AG04450 (cell line): ENCODE measurements at regions not wholly inside any gene's neighbourhood (a gene's known extent, or its start where the extent isn't known, plus 50 kb on each side); places are given as distances from the start of the nearest gene placed in this dataset.

Experiments used
- CTCF ChIA-PET: fragments of 300-600, 350-600 bp; formaldehyde crosslinking; extraction: SDS; loops from one replicate; lab custom pipeline; 2022; ENCODE audit warnings: antibody characterized with exemption, inconsistent platforms; lab: Charles Lee
- POLR2A ChIA-PET: fragments of 350-600 bp; formaldehyde crosslinking; extraction: SDS; loops from one replicate; lab custom pipeline; 2021; ENCODE audit warnings: antibody characterized with exemption, inconsistent platforms; lab: Yijun Ruan, JAX
- DNase-seq: peaks from one replicate; pipeline ENCODE4 v3.0.0-alpha.2; 2011; ENCODE audit warnings: low read depth, low spot score
- H3K27ac ChIP-seq: one replicate; pipeline ENCODE4 v1.5.1; 2012; ENCODE audit warnings: low read depth, low read length, control low read depth
- H3K27me3 ChIP-seq: one replicate; pipeline ENCODE4 v1.6.0; 2012; ENCODE audit warnings: low read length; ENCODE audit not compliant: control insufficient read depth, insufficient read depth
- H3K4me3 ChIP-seq: 2 replicates; pipeline ENCODE4 v1.5.1; 2011; ENCODE audit warnings: mild to moderate bottlenecking, low read depth, low read length, control low read depth
- H3K9me3 ChIP-seq: 2 replicates; pipeline ENCODE4 v1.5.1; 2012; ENCODE audit warnings: low read length; ENCODE audit not compliant: control insufficient read depth, insufficient read depth
- CTCF ChIP-seq: IDR thresholded peaks from 2 replicates; pipeline ENCODE4 v1.5.1; 2011; ENCODE audit warnings: low read depth, low read length, control low read depth, inconsistent platforms

- ChIA-PET CTCF (no interaction called here), POLR2A (no interaction called here)
- Histone ChIP-seq H3K27me3 (no peaks in the 10 kb centered on the region), H3K4me3 (no peak overlapping the region), H3K9me3 (peaks cover 11% of the 10 kb centered on the region), H3K27ac (no peak overlapping the region)
- no peak for DNase-seq
- no peak for TF ChIP-seq CTCF
These were observed 150.4 kb upstream of the IER5L start for GRCh38 chr9:129328355-129329042.

DNA sequence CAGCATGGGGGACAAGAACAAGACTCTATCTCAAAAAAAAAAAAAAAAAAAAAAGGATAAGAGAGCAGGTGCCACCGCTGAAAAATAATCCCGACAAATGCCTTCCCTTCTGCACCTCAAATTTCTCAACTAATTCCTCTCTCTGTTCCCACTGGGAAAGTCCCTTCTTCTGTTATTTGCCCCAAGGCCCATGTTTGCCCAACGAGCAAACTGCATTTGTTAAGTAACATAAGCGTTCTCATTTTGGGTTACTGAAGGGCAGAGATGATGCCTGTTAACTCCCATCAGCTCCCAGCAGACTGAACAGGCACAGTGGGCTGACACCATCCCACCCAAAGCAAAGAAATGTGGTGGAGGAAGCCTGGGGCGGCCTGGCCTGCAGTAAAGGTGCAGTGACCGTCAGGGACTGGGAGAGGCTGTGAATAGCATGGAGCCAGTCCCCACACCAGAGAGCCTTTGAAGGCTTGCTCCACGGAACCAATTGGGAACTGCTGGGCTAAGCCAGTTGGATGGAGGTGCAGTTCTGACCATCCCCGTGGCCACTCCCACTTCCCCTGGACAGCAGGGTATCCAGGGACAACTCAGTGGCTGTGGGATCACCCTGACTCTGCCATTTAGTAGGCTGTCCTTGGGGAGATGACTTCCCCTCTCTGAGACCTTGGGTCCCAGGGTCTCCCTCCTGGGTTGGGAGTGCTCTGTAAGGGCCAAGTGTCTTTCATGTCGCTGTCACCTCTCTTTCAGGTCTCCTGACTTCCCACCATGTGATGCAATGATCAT lies 149.7 kb upstream of the IER5L start:
- ChIA-PET CTCF (no interaction called here), POLR2A (interaction anchor here (0.7 kb wide), 1 partner anchor 149 kb away, joined by 10 read pairs; no protein-coding TSS in a partner anchor)
- TF ChIP-seq CTCF: no peak
- no peak for DNase-seq
- no peaks in the 10 kb centered on the region for H3K27me3 ChIP-seq
- H3K27ac ChIP-seq: no peak overlapping the region
- H3K4me3 ChIP-seq: no peak overlapping the region
- H3K9me3 ChIP-seq: peaks cover 11% of the 10 kb centered on the region

- Histone ChIP-seq H3K4me3 (no peak overlapping the region), H3K9me3 (peaks cover 11% of the 10 kb centered on the region), H3K27me3 (no peaks in the 10 kb centered on the region), H3K27ac (no peak overlapping the region)
- CTCF ChIA-PET: interaction anchor here (0.6 kb wide), 1 partner anchor 414 kb away, joined by 4 read pairs; no protein-coding TSS in a partner anchor
- no peak for DNase-seq
- POLR2A ChIA-PET: no interaction called here
- no peak for TF ChIP-seq CTCF
These were observed 148.3 kb upstream of the IER5L start for GRCh38 chr9:129326061-129327005.

GRCh38 chr9:129324808-129325502 lies 146.9 kb upstream of the IER5L start:
- Histone ChIP-seq H3K27me3 (no peaks in the 10 kb centered on the region), H3K9me3 (no peaks in the 10 kb centered on the region; the same call in 1 of the 2 replicates), H3K27ac (no peak overlapping the region), H3K4me3 (no peak overlapping the region)
- no peak for TF ChIP-seq CTCF
- DNase-seq: no peak
- POLR2A ChIA-PET: no interaction called here
- CTCF ChIA-PET: interaction anchor here (0.6 to 1.0 kb wide), 2 partner anchors 130 to 185 kb away, joined by 3 read pairs; no protein-coding TSS in a partner anchor
